COR-L47 (cell line): ENCODE measurements at regions not wholly inside any gene's neighbourhood (a gene's known extent, or its start where the extent isn't known, plus 50 kb on each side); places are given as distances from the start of the nearest gene placed in this dataset.
"Not testable (repeated sequence)": the region's sequence is repeated elsewhere in the genome, so short reads cannot be mapped to it uniquely, and the experiment has no call there.

Experiments
- DNase-seq: peaks from one replicate; lab custom pipeline; 2025; lab: John Stamatoyannopoulos, UW

DNA sequence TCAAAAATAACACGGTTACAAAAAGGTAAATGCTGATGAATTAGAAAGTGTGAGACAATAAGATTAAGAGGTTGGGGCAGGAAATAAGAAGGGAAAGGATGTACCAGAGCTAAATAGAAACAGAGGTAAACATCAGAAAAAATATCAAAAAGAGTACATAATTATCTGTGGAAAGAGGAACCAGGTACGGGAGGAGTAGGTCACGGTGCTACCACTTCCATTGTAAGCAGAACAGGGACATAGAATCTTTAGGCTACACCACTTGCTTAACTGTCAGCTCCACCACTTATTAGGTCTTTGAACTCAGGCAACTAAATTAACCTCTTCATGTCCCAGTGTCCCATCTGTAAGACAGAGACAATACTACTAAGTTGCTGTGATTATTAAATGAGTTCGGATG, 350.3 kb downstream of the LRATD1 start:
- no peak for DNase-seq

- DNase-seq, result no peak
Measured at GRCh38 chr2:14988600-14988999, 356.1 kb downstream of the LRATD1 start.

DNA sequence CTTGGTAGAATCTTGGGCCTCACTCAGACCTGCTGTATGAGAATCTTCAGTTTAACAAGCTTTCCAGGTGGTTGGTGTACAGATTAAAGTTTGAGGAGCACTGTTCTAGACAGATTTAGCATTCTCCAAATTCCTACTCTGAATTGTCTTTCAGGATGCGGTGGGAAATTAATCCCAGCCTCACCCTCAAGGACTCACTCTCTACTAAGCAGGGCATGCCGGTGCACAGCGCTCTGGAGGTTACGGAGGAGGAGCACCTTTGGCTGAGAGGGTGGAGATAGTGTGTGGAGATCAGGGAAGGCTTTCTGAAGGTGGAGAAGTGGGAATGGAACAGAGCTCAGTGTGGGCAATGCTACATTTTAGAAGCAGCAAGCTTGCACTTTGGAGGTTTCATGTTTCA, 359.2 kb downstream of the LRATD1 start:
- no peak for DNase-seq

DNA sequence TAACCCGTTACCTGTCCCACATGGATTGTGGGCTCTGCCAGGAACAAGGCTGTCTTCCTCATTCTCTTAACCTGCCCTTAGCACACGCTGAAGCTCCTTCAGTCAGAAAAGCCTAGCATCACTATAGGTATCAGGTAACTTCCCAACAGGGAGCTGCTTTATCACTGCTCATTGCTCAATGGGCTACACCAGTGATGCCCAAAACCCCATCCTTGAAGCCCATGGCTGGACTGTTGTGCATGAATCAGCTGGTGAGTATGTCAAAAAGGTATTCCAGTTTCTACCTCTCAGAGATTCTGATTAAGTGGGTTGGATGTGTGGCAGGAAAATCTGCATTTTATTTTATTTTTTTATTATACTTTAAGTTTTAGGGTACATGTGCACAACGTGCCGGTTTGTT, 362.2 kb downstream of the LRATD1 start:
- DNase-seq, result no peak

- DNase-seq, result no peak
Measured at GRCh38 chr2:14996351-14997014, 364.0 kb downstream of the LRATD1 start.

DNA sequence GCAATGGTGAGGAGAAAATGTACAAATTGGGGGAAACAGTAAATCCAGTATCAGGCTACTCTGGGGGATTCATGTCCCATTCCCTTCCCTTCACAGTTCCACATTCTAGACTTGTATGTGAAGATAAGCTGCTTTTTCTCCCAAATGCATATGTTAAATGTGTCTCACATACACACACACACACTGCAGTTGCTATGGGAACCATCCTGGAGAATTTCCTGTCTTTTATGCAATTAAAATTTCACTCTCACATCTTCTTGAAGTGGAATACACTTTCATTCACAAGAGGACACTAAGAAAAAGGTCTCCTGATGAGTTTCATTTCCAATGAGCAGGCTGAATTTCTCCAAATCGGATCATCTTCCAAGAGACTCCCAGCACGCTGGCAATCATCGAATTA, 366.0 kb downstream of the LRATD1 start:
- no peak for DNase-seq

GRCh38 chr2:14999114-14999661, 366.7 kb downstream of the LRATD1 start:
- DNase-seq, result no peak

GRCh38 chr2:15002519-15002918, 370.0 kb downstream of the LRATD1 start:
- not testable (repeated sequence) for DNase-seq

GRCh38 chr2:15006667-15007066, 374.1 kb downstream of the LRATD1 start:
- DNase-seq, result no peak

DNA sequence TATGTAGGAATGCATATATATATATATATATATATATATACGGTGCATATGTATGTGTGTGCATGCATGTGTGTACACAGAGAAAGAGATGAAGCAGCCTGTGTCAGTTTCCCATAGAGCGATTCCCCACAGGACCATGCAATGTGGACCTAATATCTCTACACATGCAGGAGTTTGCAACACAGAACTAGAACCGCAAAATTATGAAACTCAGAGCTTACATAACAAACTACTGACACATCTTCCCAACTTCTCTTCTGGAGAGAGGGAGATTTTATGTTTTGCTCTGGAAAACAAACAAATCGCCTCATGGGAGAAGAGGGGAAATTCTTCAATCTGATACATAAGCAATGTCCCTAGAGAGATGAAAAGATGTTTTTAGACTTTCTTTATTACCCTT, 377.2 kb downstream of the LRATD1 start:
- no peak for DNase-seq

- DNase-seq, result no peak
Measured at GRCh38 chr2:15010346-15010745, 377.8 kb downstream of the LRATD1 start.

- no peak for DNase-seq
Measured at GRCh38 chr2:15018814-15019213, 386.3 kb downstream of the LRATD1 start.

DNA sequence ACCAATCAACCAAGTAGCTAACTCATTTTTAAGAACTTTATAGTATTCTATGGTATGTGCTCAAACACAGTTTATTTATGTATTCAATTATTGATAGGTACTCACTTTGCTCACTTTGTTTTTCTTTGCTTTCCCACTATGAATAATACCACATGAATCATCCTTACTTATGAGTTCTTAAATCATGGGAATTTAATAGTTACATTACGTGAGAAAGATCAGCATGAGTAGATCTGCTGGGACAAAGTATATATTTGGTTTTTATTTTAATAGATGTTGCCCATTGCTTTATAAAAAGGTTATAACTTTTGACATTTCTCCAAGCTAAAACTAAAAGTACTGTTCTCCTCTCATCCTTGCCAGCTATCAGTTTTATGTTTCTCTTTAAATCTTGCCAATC, 390.7 kb downstream of the LRATD1 start:
- no peak for DNase-seq

GRCh38 chr2:15028406-15028805, 395.9 kb downstream of the LRATD1 start:
- DNase-seq, result no peak

DNA sequence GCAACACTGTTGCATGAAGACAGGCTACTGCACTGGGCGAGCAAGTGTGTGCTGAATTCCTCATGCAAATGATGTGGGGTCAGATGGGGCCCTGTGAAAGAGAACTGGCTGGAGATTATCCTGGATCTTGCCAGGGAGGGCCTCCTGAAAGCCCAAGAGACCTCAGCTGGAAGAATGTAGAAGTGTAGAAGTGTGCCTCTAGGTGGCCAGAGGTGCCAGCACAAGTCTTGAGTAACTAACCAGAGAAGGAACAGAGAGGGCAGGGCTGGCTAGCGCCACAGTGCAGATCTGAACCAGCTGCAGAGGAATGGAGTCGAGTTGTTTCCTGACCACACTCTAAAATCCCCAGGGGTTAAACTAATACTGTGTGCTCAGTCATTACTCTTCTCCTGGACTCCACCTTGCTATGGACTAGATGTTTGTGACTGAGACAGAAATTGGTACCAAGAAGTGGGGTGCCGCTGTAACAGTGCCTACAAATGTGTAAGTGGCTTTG, 399.3 kb downstream of the LRATD1 start:
- no peak for DNase-seq

GRCh38 chr2:15034246-15034645, 401.7 kb downstream of the LRATD1 start:
- no peak for DNase-seq

- no peak for DNase-seq
Measured at GRCh38 chr2:15034860-15035259, 402.3 kb downstream of the LRATD1 start.

DNA sequence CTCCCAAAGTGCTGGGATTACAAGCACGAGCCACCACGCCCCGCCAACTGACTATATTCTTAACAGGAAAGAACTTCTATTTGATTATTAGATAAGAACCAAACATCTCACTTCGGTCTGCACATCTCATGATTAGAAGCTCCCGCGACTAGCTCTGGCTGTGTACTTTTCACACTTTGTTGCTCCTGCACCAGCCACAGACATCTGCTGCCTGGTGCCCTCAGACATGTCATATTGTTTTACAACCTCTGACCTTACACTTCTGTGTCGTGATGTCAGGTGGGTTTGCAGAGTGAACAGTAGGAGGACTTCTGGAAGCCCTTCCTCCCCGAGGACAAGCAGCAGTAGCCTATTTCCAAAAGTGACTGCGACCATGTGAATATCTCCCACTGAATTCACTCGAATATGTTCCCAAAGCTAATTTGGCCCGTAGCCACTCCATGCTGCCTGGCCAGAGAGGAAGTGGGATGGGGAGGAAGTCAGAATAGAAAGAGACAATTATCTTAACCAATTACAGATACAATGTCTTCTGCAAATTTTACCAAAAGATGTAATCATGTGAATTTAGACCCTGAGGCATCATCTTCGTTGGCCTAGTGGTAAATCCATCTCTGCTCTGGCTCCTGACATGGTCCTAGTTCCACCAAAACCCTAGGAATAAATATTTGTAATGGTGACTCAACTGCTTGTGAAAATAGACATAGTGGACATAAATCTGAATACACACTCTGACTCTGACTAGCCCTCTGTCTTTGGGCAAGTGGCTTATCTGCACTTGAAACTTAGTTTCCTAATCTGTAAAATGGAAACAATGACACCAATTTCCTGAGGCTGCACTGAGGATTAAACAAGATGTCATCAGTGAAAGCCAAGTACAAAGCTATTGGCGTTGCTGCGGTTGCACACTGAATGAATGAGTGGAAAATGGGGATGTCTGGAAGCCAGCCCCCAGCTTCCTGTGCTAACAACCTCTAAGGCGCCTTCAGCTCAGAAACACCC, 406.1 kb downstream of the LRATD1 start:
- peak; percentile 13 for DNase-seq

- peak; percentile 66 for DNase-seq
Measured at GRCh38 chr2:15040429-15041084, 408.0 kb downstream of the LRATD1 start.

DNA sequence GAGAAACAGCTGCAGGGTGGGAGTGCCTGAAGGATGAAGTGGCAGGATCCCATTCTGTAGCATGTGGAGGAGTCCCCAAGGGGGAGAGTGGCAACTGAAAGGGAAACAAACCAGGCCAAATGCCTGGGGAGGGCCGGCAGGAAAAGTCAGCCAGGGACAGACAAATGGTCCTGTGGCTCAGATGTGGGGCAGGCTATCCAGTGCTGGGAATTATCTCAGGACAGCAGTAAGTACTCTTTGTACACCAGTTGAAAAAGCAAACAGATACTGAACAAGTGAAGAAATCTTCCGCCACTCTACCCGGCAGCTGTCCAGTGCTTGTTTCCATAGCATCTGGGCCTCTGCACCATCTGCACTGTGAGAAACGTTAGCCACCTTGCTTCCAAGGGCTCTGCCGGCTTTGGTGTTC, 408.9 kb downstream of the LRATD1 start:
- DNase-seq, result no peak

DNA sequence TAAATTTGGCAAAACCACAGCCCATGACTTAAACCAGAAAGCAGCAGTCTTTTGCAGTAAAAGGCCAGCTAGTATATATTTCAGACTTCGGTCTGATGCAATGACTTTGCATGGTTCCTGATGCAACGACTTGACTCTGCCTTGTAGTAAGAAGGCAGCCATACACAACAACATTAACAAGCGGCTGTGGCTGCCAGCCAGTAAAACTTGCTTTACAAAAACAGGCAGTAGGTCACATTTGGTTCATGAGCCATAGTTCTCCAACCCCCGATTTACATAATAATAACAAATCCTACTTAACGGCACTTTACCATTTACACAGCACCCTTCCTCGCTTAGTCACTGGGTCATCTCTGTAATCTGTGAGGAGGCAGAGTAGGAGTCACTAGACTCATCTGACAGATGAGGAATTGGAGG, 410.3 kb downstream of the LRATD1 start:
- no peak for DNase-seq
